Trophoblast cell (in vitro differentiated cells and primary cell): ENCODE measurements at regions not wholly inside any gene's neighbourhood (a gene's known extent, or its start where the extent isn't known, plus 50 kb on each side); places are given as distances from the start of the nearest gene placed in this dataset.
"Not testable (repeated sequence)": the region's sequence is repeated elsewhere in the genome, so short reads cannot be mapped to it uniquely, and the experiment has no call there.

Source experiments
- DNase-seq, 2 donors: peaks; one replicate each; pipeline ENCODE4 v3.0.0-alpha.2; 2016
- H2AFZ ChIP-seq: 2 replicates; pipeline ENCODE4 v1.6.1; 2013; ENCODE audit warnings: low read length, moderate library complexity, mild to moderate bottlenecking; ENCODE audit not compliant: insufficient read depth, poor library complexity
- H2AK5ac ChIP-seq: 2 replicates; pipeline ENCODE4 v1.6.1; 2013; ENCODE audit warnings: mild to moderate bottlenecking, low read length
- H2BK120ac ChIP-seq: 2 replicates; pipeline ENCODE4 v1.6.1; 2013; ENCODE audit warnings: low read length, mild to moderate bottlenecking, moderate library complexity; ENCODE audit not compliant: insufficient read depth, poor library complexity
- H2BK12ac ChIP-seq: 2 replicates; pipeline ENCODE4 v1.6.1; 2013; ENCODE audit warnings: mild to moderate bottlenecking, low read length, moderate library complexity
- H2BK5ac ChIP-seq: 2 replicates; pipeline ENCODE4 v1.6.1; 2013; ENCODE audit warnings: low read length, low read depth, moderate library complexity, mild to moderate bottlenecking; ENCODE audit not compliant: poor library complexity
- H3K14ac ChIP-seq: 2 replicates; pipeline ENCODE4 v1.6.1; 2013; ENCODE audit warnings: mild to moderate bottlenecking, low read length
- H3K18ac ChIP-seq: 2 replicates; pipeline ENCODE4 v1.6.1; 2013; ENCODE audit warnings: mild to moderate bottlenecking, low read length
- H3K23ac ChIP-seq: 2 replicates; pipeline ENCODE4 v1.6.1; 2013; ENCODE audit warnings: low read length
- H3K27ac ChIP-seq: 2 replicates; pipeline ENCODE4 v1.5.1; 2013; ENCODE audit warnings: low read depth, mild to moderate bottlenecking, inconsistent platforms, low read length, moderate library complexity
- H3K27me3 ChIP-seq: 2 replicates; pipeline ENCODE4 v1.6.1; 2013; ENCODE audit warnings: inconsistent platforms, mild to moderate bottlenecking, low read length, moderate library complexity; ENCODE audit not compliant: insufficient read depth
- H3K36me3 ChIP-seq, 2 experiments: 1 replicate in 1 of 2; 2 replicates in 1 of 2; pipeline ENCODE4 v1.6.1; 2013; ENCODE audit warnings: low read length in 2 of 2, mild to moderate bottlenecking in 2 of 2, moderate library complexity in 1 of 2; ENCODE audit not compliant: insufficient read depth in 2 of 2, control insufficient read depth in 1 of 2
- H3K4ac ChIP-seq: 2 replicates; pipeline ENCODE4 v1.6.1; 2013; ENCODE audit warnings: low read depth, mild to moderate bottlenecking, low read length, moderate library complexity
- H3K4me1 ChIP-seq, 2 experiments: 1 replicate in 1 of 2; 2 replicates in 1 of 2; pipeline ENCODE4 v1.6.1; 2013; ENCODE audit warnings: low read length in 2 of 2, mild to moderate bottlenecking in 2 of 2, moderate library complexity in 1 of 2; ENCODE audit not compliant: insufficient read depth in 2 of 2, control insufficient read depth in 1 of 2
- H3K4me2 ChIP-seq: 2 replicates; pipeline ENCODE4 v1.6.1; 2013; ENCODE audit warnings: inconsistent platforms, mild to moderate bottlenecking, low read length, moderate library complexity
- H3K4me3 ChIP-seq: 2 replicates; pipeline ENCODE4 v1.5.1; 2013; ENCODE audit warnings: mild to moderate bottlenecking, low read depth, low read length, inconsistent platforms
- H3K79me1 ChIP-seq: one replicate; pipeline ENCODE4 v1.6.1; 2013; ENCODE audit warnings: low read length
- H3K79me2 ChIP-seq: 2 replicates; pipeline ENCODE4 v1.6.1; 2013; ENCODE audit warnings: low read length, mild to moderate bottlenecking; ENCODE audit not compliant: control insufficient read depth, insufficient read depth, poor library complexity
- H3K9ac ChIP-seq: 2 replicates; pipeline ENCODE4 v1.6.1; 2013; ENCODE audit warnings: mild to moderate bottlenecking, low read length
- H3K9me3 ChIP-seq: 2 replicates; pipeline ENCODE4 v1.6.1; 2013; ENCODE audit warnings: low read depth, mild to moderate bottlenecking, control low read depth, inconsistent platforms, low read length; ENCODE audit not compliant: insufficient read depth
- H4K12ac ChIP-seq: 2 replicates; pipeline ENCODE4 v1.6.1; 2013; ENCODE audit warnings: low read depth, mild to moderate bottlenecking, low read length, moderate library complexity
- H4K8ac ChIP-seq: 2 replicates; pipeline ENCODE4 v1.6.1; 2013; ENCODE audit warnings: low read depth, mild to moderate bottlenecking, low read length, moderate library complexity
- H4K91ac ChIP-seq: one replicate; pipeline ENCODE4 v1.6.1; 2013; ENCODE audit warnings: low read depth, mild to moderate bottlenecking, low read length, moderate library complexity
- WGBS: extraction: QIAGEN DNeasy Blood & Tissue Kit; methylation state at CpG from one replicate; pipeline ENCODE4 v1.1.7; 2013; ENCODE audit warnings: missing lambda C conversion rate; ENCODE audit not compliant: insufficient read length, insufficient coverage; ENCODE audit errors: extremely low coverage; 5-methylcytosine and 5-hydroxymethylcytosine counted together

GRCh38 chr2:117335967-117336366 lies 478.5 kb upstream of the DDX18 start:
- no peaks in the 10 kb centered on the region for H3K36me3 ChIP-seq
- no peak overlapping the region for H3K4ac ChIP-seq
- H4K12ac ChIP-seq, result no peak overlapping the region
- H2AK5ac ChIP-seq, result no peak overlapping the region
- H3K4me1 ChIP-seq, result no peaks in the 10 kb centered on the region
- H3K14ac ChIP-seq, result no peak overlapping the region
- H3K4me3 ChIP-seq, result no peak overlapping the region
- H2BK5ac ChIP-seq, result no peak overlapping the region
- no peak overlapping the region for H2AFZ ChIP-seq
- H3K9ac ChIP-seq, result no peak overlapping the region
- H3K27ac ChIP-seq, result no peak overlapping the region
- no peak overlapping the region for H3K23ac ChIP-seq
- no CpG with 5 or more reads among the region's 3 CpGs for WGBS
- H3K79me1 ChIP-seq, result no peaks in the 10 kb centered on the region
- H3K27me3 ChIP-seq, result no peaks in the 10 kb centered on the region
- H2BK12ac ChIP-seq, result no peak overlapping the region
- no peaks in the 10 kb centered on the region for H3K9me3 ChIP-seq
- no peak for DNase-seq
- H3K18ac ChIP-seq, result no peak overlapping the region
- H4K8ac ChIP-seq, result no peak overlapping the region
- no peak overlapping the region for H4K91ac ChIP-seq
- H3K79me2 ChIP-seq, result no peaks in the 10 kb centered on the region
- H3K4me2 ChIP-seq, result no peak overlapping the region
- no peak overlapping the region for H2BK120ac ChIP-seq

- no peak overlapping the region for H3K4me3 ChIP-seq
- no peak overlapping the region for H3K4me2 ChIP-seq
- no peak overlapping the region for H3K27ac ChIP-seq
- WGBS, result no CpG with 5 or more reads among the region's 4 CpGs
- no peak overlapping the region for H3K4ac ChIP-seq
- no peak overlapping the region for H3K9ac ChIP-seq
- no peak for DNase-seq
- H2BK5ac ChIP-seq, result no peak overlapping the region
- H4K12ac ChIP-seq, result no peak overlapping the region
- no peak overlapping the region for H3K18ac ChIP-seq
- no peak overlapping the region for H4K8ac ChIP-seq
- H3K14ac ChIP-seq, result no peak overlapping the region
- H2BK120ac ChIP-seq, result no peak overlapping the region
- no peak overlapping the region for H2AFZ ChIP-seq
- no peak overlapping the region for H4K91ac ChIP-seq
- no peak overlapping the region for H3K23ac ChIP-seq
- no peaks in the 10 kb centered on the region for H3K79me1 ChIP-seq
- no peaks in the 10 kb centered on the region for H3K4me1 ChIP-seq
- H3K27me3 ChIP-seq, result no peaks in the 10 kb centered on the region
- H3K79me2 ChIP-seq, result no peaks in the 10 kb centered on the region
- H2AK5ac ChIP-seq, result no peak overlapping the region
- H2BK12ac ChIP-seq, result no peak overlapping the region
- no peaks in the 10 kb centered on the region for H3K36me3 ChIP-seq
- no peaks in the 10 kb centered on the region for H3K9me3 ChIP-seq
Measured at GRCh38 chr2:117336496-117336895, 478.0 kb upstream of the DDX18 start.

GRCh38 chr2:117337981-117338380 lies 476.5 kb upstream of the DDX18 start:
- not testable (repeated sequence) for H3K4me1 ChIP-seq, H4K91ac ChIP-seq, DNase-seq, H4K8ac ChIP-seq, H2AK5ac ChIP-seq, H3K4me2 ChIP-seq, H2BK120ac ChIP-seq, H3K27ac ChIP-seq, H3K18ac ChIP-seq, H3K79me1 ChIP-seq, H3K79me2 ChIP-seq, H3K9me3 ChIP-seq, H2BK5ac ChIP-seq, H3K14ac ChIP-seq, H2AFZ ChIP-seq, H3K4ac ChIP-seq, H3K36me3 ChIP-seq, H3K23ac ChIP-seq, H3K9ac ChIP-seq, H4K12ac ChIP-seq, H3K4me3 ChIP-seq, H2BK12ac ChIP-seq, H3K27me3 ChIP-seq
- no CpG with 5 or more reads among the region's 3 CpGs for WGBS

- Histone ChIP-seq H2BK120ac (no peak overlapping the region), H3K9me3 (no peaks in the 10 kb centered on the region), H3K27me3 (no peaks in the 10 kb centered on the region), H2AK5ac (no peak overlapping the region), H2AFZ (no peak overlapping the region), H3K23ac (no peak overlapping the region), H3K79me1 (no peaks in the 10 kb centered on the region), H3K4ac (no peak overlapping the region), H3K4me2 (no peak overlapping the region), H2BK12ac (no peak overlapping the region), H3K79me2 (no peaks in the 10 kb centered on the region), H2BK5ac (no peak overlapping the region), H3K14ac (no peak overlapping the region), H3K36me3 (no peaks in the 10 kb centered on the region), H3K4me1 (no peaks in the 10 kb centered on the region), H3K18ac (no peak overlapping the region), H4K8ac (no peak overlapping the region), H4K12ac (no peak overlapping the region), H4K91ac (no peak overlapping the region), H3K4me3 (no peak overlapping the region), H3K9ac (no peak overlapping the region), H3K27ac (no peak overlapping the region)
- no peak for DNase-seq
- WGBS, result no CpG with 5 or more reads among the region's 3 CpGs
Measured at GRCh38 chr2:117339980-117340379, 474.5 kb upstream of the DDX18 start.
